Smooth muscle cell (in vitro differentiated cells): ENCODE measurements at regions not wholly inside any gene's neighbourhood (a gene's known extent, or its start where the extent isn't known, plus 50 kb on each side); places are given as distances from the start of the nearest gene placed in this dataset.

Experiments used
- DNase-seq: peaks from one replicate; lab custom pipeline; 2025; ENCODE audit not compliant: unreplicated experiment; lab: John Stamatoyannopoulos, UW
- H2AFZ ChIP-seq: fragments of 200-600 bp; sonication (generic); 2 replicates; pipeline ENCODE4 v1.6.0; 2016; ENCODE audit warnings: antibody characterized with exemption, low read depth, mild to moderate bottlenecking
- H3F3A ChIP-seq: fragments of 200-600 bp; sonication (generic); 2 replicates; pipeline ENCODE4 v1.6.0; 2017; ENCODE audit warnings: antibody characterized with exemption, low read depth
- H3K27ac ChIP-seq: fragments of 200-600 bp; sonication (generic); 2 replicates; pipeline ENCODE4 v1.5.1; 2016; ENCODE audit warnings: low read depth, mild to moderate bottlenecking
- H3K27me3 ChIP-seq: fragments of 200-600 bp; sonication (generic); 2 replicates; pipeline ENCODE4 v1.6.1; 2016; ENCODE audit warnings: low read depth, mild to moderate bottlenecking
- H3K36me3 ChIP-seq: fragments of 200-600 bp; sonication (generic); 2 replicates; pipeline ENCODE4 v1.5.1; 2016; ENCODE audit warnings: low read depth
- H3K4me1 ChIP-seq: fragments of 200-600 bp; sonication (generic); 2 replicates; pipeline ENCODE4 v1.5.1; 2016; ENCODE audit warnings: low read depth
- H3K4me2 ChIP-seq: fragments of 200-600 bp; sonication (generic); 2 replicates; pipeline ENCODE4 v1.6.0; 2016; ENCODE audit warnings: mild to moderate bottlenecking
- H3K4me3 ChIP-seq: fragments of 200-600 bp; sonication (generic); 2 replicates; pipeline ENCODE4 v1.5.1; 2016; ENCODE audit warnings: mild to moderate bottlenecking
- H3K79me2 ChIP-seq: fragments of 200-600 bp; sonication (generic); 2 replicates; pipeline ENCODE4 v1.6.0; 2016; ENCODE audit warnings: low read depth, mild to moderate bottlenecking
- H3K9ac ChIP-seq: fragments of 200-600 bp; sonication (generic); 2 replicates; pipeline ENCODE4 v1.6.0; 2016; ENCODE audit warnings: low read depth
- H3K9me3 ChIP-seq: fragments of 200-600 bp; sonication (generic); replicated peaks from 2 replicates; pipeline ENCODE4 v1.5.1; 2016; ENCODE audit warnings: low read depth
- H4K20me1 ChIP-seq: fragments of 200-600 bp; sonication (generic); 2 replicates; pipeline ENCODE4 v1.6.0; 2016; ENCODE audit warnings: low read depth
- CTCF ChIP-seq: fragments of 200-600 bp; sonication (generic); IDR thresholded peaks from 2 replicates; pipeline ENCODE4 v1.5.1; 2017; ENCODE audit warnings: borderline replicate concordance, mild to moderate bottlenecking, antibody characterized with exemption; ENCODE audit not compliant: insufficient read depth, poor library complexity, severe bottlenecking
- WGBS: methylation state at CpG from one replicate; pipeline ENCODE4 v1.1.7; 2016; ENCODE audit warnings: low lambda C conversion rate; 5-methylcytosine and 5-hydroxymethylcytosine counted together

GRCh38 chr4:13856387-13856786 lies 228.9 kb upstream of the BOD1L1 start:
- DNase-seq, result no peak
- 96% methylated on average over 5 of the region's 5 CpGs for WGBS
- no peak for TF ChIP-seq CTCF
- Histone ChIP-seq H3K4me2 (no peak overlapping the region), H3K4me1 (no peaks in the 10 kb centered on the region), H2AFZ (no peak overlapping the region), H3K4me3 (no peak overlapping the region), H4K20me1 (no peaks in the 10 kb centered on the region), H3K9ac (no peak overlapping the region), H3F3A (no peaks in the 10 kb centered on the region), H3K36me3 (no peaks in the 10 kb centered on the region), H3K27me3 (no peaks in the 10 kb centered on the region), H3K27ac (no peak overlapping the region), H3K9me3 (no peaks in the 10 kb centered on the region), H3K79me2 (no peaks in the 10 kb centered on the region)

GRCh38 chr4:13857397-13857796 lies 229.9 kb upstream of the BOD1L1 start:
- Histone ChIP-seq H3K27me3 (no peaks in the 10 kb centered on the region), H3K79me2 (no peaks in the 10 kb centered on the region), H3K36me3 (no peaks in the 10 kb centered on the region), H3K4me3 (no peak overlapping the region), H2AFZ (no peak overlapping the region), H4K20me1 (no peaks in the 10 kb centered on the region), H3K9ac (no peak overlapping the region), H3K4me1 (no peaks in the 10 kb centered on the region), H3K27ac (no peak overlapping the region), H3K9me3 (no peaks in the 10 kb centered on the region), H3F3A (no peaks in the 10 kb centered on the region), H3K4me2 (no peak overlapping the region)
- no peak for DNase-seq
- no peak for TF ChIP-seq CTCF
- WGBS, result 74% methylated on average over 2 of the region's 2 CpGs

GRCh38 chr4:13857800-13858199 lies 230.3 kb upstream of the BOD1L1 start:
- H3K36me3 ChIP-seq, result no peaks in the 10 kb centered on the region
- H3K9me3 ChIP-seq, result no peaks in the 10 kb centered on the region
- H3K4me3 ChIP-seq, result no peak overlapping the region
- no peak overlapping the region for H3K27ac ChIP-seq
- no peaks in the 10 kb centered on the region for H3K79me2 ChIP-seq
- no peaks in the 10 kb centered on the region for H3K4me1 ChIP-seq
- no peak overlapping the region for H2AFZ ChIP-seq
- no peaks in the 10 kb centered on the region for H4K20me1 ChIP-seq
- H3K9ac ChIP-seq, result no peak overlapping the region
- no peak for DNase-seq
- no peaks in the 10 kb centered on the region for H3F3A ChIP-seq
- no peak overlapping the region for H3K4me2 ChIP-seq
- no peak for TF ChIP-seq CTCF
- no peaks in the 10 kb centered on the region for H3K27me3 ChIP-seq

DNA sequence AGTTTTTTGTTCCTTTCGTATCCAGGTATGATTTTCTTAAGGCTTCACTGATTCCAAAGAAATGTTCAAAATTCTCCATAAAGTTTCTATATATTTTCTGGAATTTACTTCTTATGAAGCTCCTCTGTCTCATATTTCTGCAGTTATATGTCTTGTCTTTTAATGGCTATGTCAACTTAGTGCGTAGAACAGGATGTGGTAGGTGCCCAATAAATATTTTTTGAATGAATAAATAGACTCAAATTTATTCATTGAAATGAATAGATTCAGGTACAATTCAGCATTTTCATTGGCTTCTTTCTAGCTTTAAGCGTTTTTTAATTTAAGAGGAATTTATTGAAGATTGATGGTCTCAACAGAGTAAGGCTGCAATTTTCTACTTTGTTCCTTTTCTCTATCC lies 231.9 kb upstream of the BOD1L1 start:
- Histone ChIP-seq H4K20me1 (no peaks in the 10 kb centered on the region), H3K27ac (no peak overlapping the region), H2AFZ (no peak overlapping the region), H3K9ac (no peak overlapping the region), H3K27me3 (no peaks in the 10 kb centered on the region), H3K9me3 (no peaks in the 10 kb centered on the region), H3K4me3 (no peak overlapping the region), H3F3A (no peaks in the 10 kb centered on the region), H3K36me3 (no peaks in the 10 kb centered on the region), H3K4me1 (no peaks in the 10 kb centered on the region), H3K79me2 (no peaks in the 10 kb centered on the region), H3K4me2 (no peak overlapping the region)
- no peak for DNase-seq
- TF ChIP-seq CTCF, result no peak
- 94% methylated on average over 3 of the region's 3 CpGs for WGBS
